B cell (primary cell): ENCODE measurements at regions not wholly inside any gene's neighbourhood (a gene's known extent, or its start where the extent isn't known, plus 50 kb on each side); places are given as distances from the start of the nearest gene placed in this dataset.

ENCODE experiments used
- ATAC-seq: fragments of 200-7000 bp; cut with Tn5 transposase; one replicate; pipeline ENCODE4 v1.10.0; 2021; ENCODE audit warnings: low read depth, mild to moderate bottlenecking, moderate number of reproducible peaks, moderate library complexity
- CTCF ChIA-PET: fragments of 350-600 bp; sonication (Branson Sonifier 250); formaldehyde crosslinking; loops from one replicate; lab custom pipeline; 2021; ENCODE audit warnings: antibody characterized with exemption, inconsistent platforms; lab: Charles Lee
- POLR2A ChIA-PET: fragments of 350-600 bp; sonication (Branson Sonifier 250); formaldehyde crosslinking; loops from one replicate; lab custom pipeline; 2021; ENCODE audit warnings: antibody characterized with exemption; lab: Charles Lee
- DNase-seq: peaks from one replicate; pipeline ENCODE4 v3.0.0; 2013
- H2AFZ ChIP-seq: 2 replicates; pipeline ENCODE4 v1.6.1; 2012; ENCODE audit warnings: mild to moderate bottlenecking, low read depth, low read length; ENCODE audit not compliant: insufficient read depth, poor library complexity, severe bottlenecking
- H3K27ac ChIP-seq, 2 donors: 1 replicate in 1 of 2; 2 replicates in 1 of 2; pipeline ENCODE4 v1.5.1; 2012 to 2013; ENCODE audit warnings: low read length in 2 of 2, mild to moderate bottlenecking in 2 of 2, moderate library complexity in 1 of 2
- H3K27me3 ChIP-seq, 4 experiments: fragments of 200-600 bp in 1 of 4; sonication (generic) in 1 of 4; replicated peaks in 1 of 4; 1 replicate in 2 of 4; 2 replicates in 2 of 4; pipeline versions ENCODE4 v1.6.1 to v1.7.0; 2013 to 2016; ENCODE audit warnings: low read length in 3 of 4, mild to moderate bottlenecking in 2 of 4, mixed read lengths in 1 of 4, moderate library complexity in 1 of 4; ENCODE audit not compliant: insufficient read depth in 4 of 4, control insufficient read depth in 3 of 4; ENCODE audit errors: control extremely low read depth in 1 of 4
- H3K36me3 ChIP-seq, 2 experiments: replicated peaks in 1 of 2; 1 replicate in 1 of 2; 2 replicates in 1 of 2; pipeline versions ENCODE4 v1.6.1 to v1.7.1; 2013; ENCODE audit warnings: low read length in 1 of 2; ENCODE audit not compliant: insufficient read depth in 2 of 2, control insufficient read depth in 1 of 2; ENCODE audit errors: control extremely low read depth in 1 of 2, extremely low read depth in 1 of 2
- H3K4me1 ChIP-seq, 2 donors: fragments of 200-600 bp in 1 of 2; sonication (generic) in 1 of 2; 1 replicate in 1 of 2; 2 replicates in 1 of 2; pipeline versions ENCODE4 v1.5.1 to v1.6.1; 2013 to 2017; ENCODE audit warnings: low read length in 2 of 2; ENCODE audit not compliant: control insufficient read depth in 2 of 2, insufficient read depth in 2 of 2
- H3K4me2 ChIP-seq: replicated peaks from 2 replicates; pipeline ENCODE3; 2012; ENCODE audit warnings: mild to moderate bottlenecking, low read depth, low read length; ENCODE audit not compliant: poor library complexity, severe bottlenecking
- H3K4me3 ChIP-seq, 5 experiments: fragments of 200-600 bp in 1 of 5; sonication (generic) in 1 of 5; 1 replicate in 3 of 5; 2 replicates in 2 of 5; pipeline versions ENCODE4 v1.5.1 to v1.7.0; 2011 to 2016; ENCODE audit warnings: low read length in 4 of 5, mild to moderate bottlenecking in 4 of 5, low read depth in 2 of 5, control low read depth in 1 of 5, moderate library complexity in 1 of 5; ENCODE audit not compliant: insufficient read depth in 1 of 5; ENCODE audit errors: control extremely low read depth in 1 of 5, extremely low read depth in 1 of 5
- H3K79me2 ChIP-seq: fragments of 200-600 bp; sonication (generic); one replicate; pipeline ENCODE4 v1.6.0; 2016; ENCODE audit warnings: low read length; ENCODE audit not compliant: control insufficient read depth, insufficient read depth
- H3K9ac ChIP-seq: fragments of 200-600 bp; sonication (generic); 2 replicates; pipeline ENCODE4 v1.6.1; 2017; ENCODE audit warnings: mild to moderate bottlenecking, low read length, moderate library complexity
- H3K9me3 ChIP-seq, 3 donors: one replicate each; pipeline versions ENCODE4 v1.6.1 to v1.7.1; 2013; ENCODE audit warnings: low read length in 2 of 3; ENCODE audit not compliant: control insufficient read depth in 2 of 3, insufficient read depth in 1 of 3; ENCODE audit errors: control extremely low read depth in 1 of 3
- H4K20me1 ChIP-seq: 2 replicates; pipeline ENCODE4 v1.6.0; 2012; ENCODE audit warnings: mild to moderate bottlenecking, low read length; ENCODE audit not compliant: insufficient read depth, control insufficient read depth, poor library complexity, severe bottlenecking
- H3K27ac Mint-ChIP-seq: one replicate; pipeline ENCODE4 v1.8.0; 2021; ENCODE audit warnings: mixed read lengths
- H3K27me3 Mint-ChIP-seq: one replicate; pipeline ENCODE4 v1.8.0; 2021; ENCODE audit warnings: mixed read lengths
- H3K4me1 Mint-ChIP-seq: one replicate; pipeline ENCODE4 v1.8.0; 2021; ENCODE audit warnings: mixed read lengths
- H3K4me3 Mint-ChIP-seq: one replicate; pipeline ENCODE4 v1.8.0; 2021; ENCODE audit warnings: mixed read lengths
- H3K9me3 Mint-ChIP-seq: one replicate; pipeline ENCODE4 v1.8.0; 2022; ENCODE audit warnings: mixed read lengths; ENCODE audit not compliant: insufficient read depth
- CTCF ChIP-seq: fragments of 200-600 bp; IDR thresholded peaks from one replicate; pipeline ENCODE4 v1.8.0; 2022; ENCODE audit warnings: antibody characterized with exemption, mild to moderate bottlenecking
- EZH2 ChIP-seq: IDR thresholded peaks from 2 replicates; pipeline ENCODE4 v1.6.1; 2012; ENCODE audit warnings: borderline replicate concordance, low read depth, mild to moderate bottlenecking, moderate library complexity, low read length; ENCODE audit not compliant: insufficient read depth, poor library complexity, severe bottlenecking
- WGBS: methylation state at CpG from one replicate; pipeline ENCODE4 v1.1.5; 2013; ENCODE audit warnings: missing lambda C conversion rate; ENCODE audit not compliant: insufficient coverage; 5-methylcytosine and 5-hydroxymethylcytosine counted together
- intact Hi-C: fragments of 100-400 bp; cut with micrococcal nuclease; formaldehyde crosslinking; loops from one replicate; pipeline ENCODE4 v1.10.0; 2022

- Histone ChIP-seq H3K4me3 (no peak overlapping the region), H3K4me1 (no peaks in the 10 kb centered on the region), H3K4me2 (no peak overlapping the region), H2AFZ (no peak overlapping the region), H3K27me3 (no peaks in the 10 kb centered on the region), H3K79me2 (no peaks in the 10 kb centered on the region), H3K36me3 (no peaks in the 10 kb centered on the region), H4K20me1 (no peaks in the 10 kb centered on the region), H3K9ac (no peak overlapping the region), H3K9me3 (peaks cover 0 to 1% (median 0%) of the 10 kb centered on the region in 3 donors), H3K27ac (no peak overlapping the region)
- Mint-ChIP-seq H3K9me3 (no peaks in the 10 kb centered on the region), H3K4me3 (no peak overlapping the region), H3K4me1 (no peaks in the 10 kb centered on the region), H3K27ac (no peak overlapping the region), H3K27me3 (peaks cover 4% of the 10 kb centered on the region)
- ATAC-seq: no peak
- DNase-seq: no peak
- CTCF ChIA-PET: interaction anchor here (0.9 to 2.3 kb wide), 3 partner anchors 22 to 138 kb away, joined by 3 to 6 read pairs (median 4); no protein-coding TSS in a partner anchor
- intact Hi-C loops: no loop called here
- TF ChIP-seq CTCF: no peak
- no peak for TF ChIP-seq EZH2
- POLR2A ChIA-PET: no interaction called here
- 71% methylated on average over 2 of the region's 5 CpGs for WGBS
Measured at GRCh38 chr12:46131732-46132469, 136.9 kb downstream of the SLC38A1 start.

- no peaks in the 10 kb centered on the region for H3K36me3 ChIP-seq
- ChIA-PET CTCF (interaction anchor here (0.5 to 5.4 kb wide), 10 partner anchors 18 to 894 kb away, joined by 3 to 67 read pairs (median 4); partner anchors contain the start of gene SCAF11), POLR2A (no interaction called here)
- no peaks in the 10 kb centered on the region for H3K27me3 ChIP-seq
- no peak overlapping the region for H3K27ac ChIP-seq
- H4K20me1 ChIP-seq: no peaks in the 10 kb centered on the region
- TF ChIP-seq EZH2: no peak
- Mint-ChIP-seq H3K4me3 (no peak overlapping the region), H3K9me3 (no peaks in the 10 kb centered on the region), H3K27me3 (no peaks in the 10 kb centered on the region), H3K27ac (no peak overlapping the region), H3K4me1 (peaks cover 5% of the 10 kb centered on the region)
- H3K4me3 ChIP-seq: no peak overlapping the region
- no peaks in the 10 kb centered on the region for H3K79me2 ChIP-seq
- no peak overlapping the region for H3K4me2 ChIP-seq
- 88% methylated on average over 4 of the region's 6 CpGs for WGBS
- DNase-seq (no peak), ATAC-seq (no peak)
- peaks cover 3 to 4% of the 10 kb centered on the region in 2 donors for H3K4me1 ChIP-seq
- H3K9ac ChIP-seq: no peak overlapping the region
- intact Hi-C loops: no loop called here
- H3K9me3 ChIP-seq: no peaks in the 10 kb centered on the region
- H2AFZ ChIP-seq: no peak overlapping the region
Measured at GRCh38 chr12:46127656-46128055, 137.3 kb upstream of the SCAF11 start.
